Activated T-helper 1 cell treated with anti-CD3 and anti-CD28 coated beads, Interleukin-12 subunit alpha, Interleukin-12 subunit beta, Interleukin-2, Interleukin-4 antibody, amounts not matched to agents 30 ng/mL and 10 ng/mL and 1 ng/mL, durations not matched to agents 14 hours and 24 hours and 36 hours (primary cell): ENCODE measurements at regions not wholly inside any gene's neighbourhood (a gene's known extent, or its start where the extent isn't known, plus 50 kb on each side); places are given as distances from the start of the nearest gene placed in this dataset.

Experiments
- DNase-seq: peaks from one replicate; pipeline ENCODE4 v3.0.0; 2021; ENCODE audit warnings: low spot score
- H3K27ac Mint-ChIP-seq: one replicate; pipeline ENCODE4 v1.8.0; 2021; ENCODE audit warnings: mild to moderate bottlenecking, mixed read lengths
- H3K27me3 Mint-ChIP-seq: one replicate; pipeline ENCODE4 v1.8.0; 2022; ENCODE audit warnings: mild to moderate bottlenecking, moderate library complexity, mixed read lengths; ENCODE audit not compliant: insufficient read depth
- H3K36me3 Mint-ChIP-seq: one replicate; pipeline ENCODE4 v1.8.0; 2021; ENCODE audit warnings: low read depth, mixed read lengths
- H3K4me1 Mint-ChIP-seq: one replicate; pipeline ENCODE4 v1.8.0; 2021; ENCODE audit warnings: low read depth, mixed read lengths
- H3K4me3 Mint-ChIP-seq: one replicate; pipeline ENCODE4 v1.8.0; 2021; ENCODE audit warnings: mild to moderate bottlenecking, moderate library complexity, mixed read lengths
- H3K9me3 Mint-ChIP-seq: one replicate; pipeline ENCODE4 v1.8.0; 2021; ENCODE audit warnings: mixed read lengths
- intact Hi-C: fragments of 100-400 bp; cut with micrococcal nuclease; formaldehyde crosslinking; loops from one replicate; pipeline ENCODE4 v1.15.1; 2024

DNA sequence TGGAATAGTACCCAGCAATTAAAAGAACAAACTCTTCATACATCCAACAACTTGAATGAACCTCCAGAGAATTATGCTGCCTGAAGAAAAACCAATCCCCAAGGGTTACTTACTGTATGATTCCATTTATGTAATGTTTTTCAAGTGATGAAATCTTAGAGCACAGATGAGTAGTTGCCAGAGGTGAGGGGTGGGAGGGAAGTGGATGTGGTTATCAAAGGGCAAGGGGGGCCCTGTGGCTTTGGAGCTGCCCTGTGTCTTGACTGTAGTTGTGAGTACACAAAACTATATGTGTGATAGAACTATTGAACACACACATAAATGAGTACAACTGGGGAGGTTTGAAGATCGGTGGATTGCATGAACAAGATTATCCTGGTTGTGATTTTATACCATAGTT lies 115.8 kb upstream of the SLC25A48 start:
- DNase-seq: no peak
- Mint-ChIP-seq H3K27ac (no peak overlapping the region), H3K4me1 (no peaks in the 10 kb centered on the region), H3K36me3 (no peaks in the 10 kb centered on the region), H3K27me3 (no peaks in the 10 kb centered on the region), H3K4me3 (no peak overlapping the region), H3K9me3 (no peaks in the 10 kb centered on the region)
- intact Hi-C loops: no loop called here

DNA sequence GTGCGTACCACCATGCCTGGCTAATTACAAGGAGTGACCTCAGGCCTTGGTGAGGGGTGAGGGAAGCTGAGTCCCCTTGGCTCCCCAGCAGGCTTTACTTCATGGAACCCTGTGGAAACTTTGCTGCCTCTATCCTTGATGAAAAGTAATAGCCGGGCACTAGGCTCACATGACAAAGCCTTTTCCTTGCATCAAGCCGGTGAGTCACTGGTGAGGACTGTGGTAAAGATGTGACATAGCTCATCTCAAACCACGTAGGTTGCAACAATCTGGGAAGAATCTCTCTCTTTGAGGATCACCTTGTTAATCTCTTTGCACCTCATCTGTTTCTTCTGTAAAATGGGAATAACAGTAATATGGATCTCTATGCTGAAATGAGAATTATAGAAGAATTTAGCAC lies 116.3 kb upstream of the SLC25A48 start:
- no peak overlapping the region for H3K27ac Mint-ChIP-seq
- H3K9me3 Mint-ChIP-seq: no peaks in the 10 kb centered on the region
- H3K4me3 Mint-ChIP-seq: no peak overlapping the region
- intact Hi-C loops: no loop called here
- H3K36me3 Mint-ChIP-seq: no peaks in the 10 kb centered on the region
- no peak for DNase-seq
- H3K4me1 Mint-ChIP-seq: no peaks in the 10 kb centered on the region
- no peaks in the 10 kb centered on the region for H3K27me3 Mint-ChIP-seq

DNA sequence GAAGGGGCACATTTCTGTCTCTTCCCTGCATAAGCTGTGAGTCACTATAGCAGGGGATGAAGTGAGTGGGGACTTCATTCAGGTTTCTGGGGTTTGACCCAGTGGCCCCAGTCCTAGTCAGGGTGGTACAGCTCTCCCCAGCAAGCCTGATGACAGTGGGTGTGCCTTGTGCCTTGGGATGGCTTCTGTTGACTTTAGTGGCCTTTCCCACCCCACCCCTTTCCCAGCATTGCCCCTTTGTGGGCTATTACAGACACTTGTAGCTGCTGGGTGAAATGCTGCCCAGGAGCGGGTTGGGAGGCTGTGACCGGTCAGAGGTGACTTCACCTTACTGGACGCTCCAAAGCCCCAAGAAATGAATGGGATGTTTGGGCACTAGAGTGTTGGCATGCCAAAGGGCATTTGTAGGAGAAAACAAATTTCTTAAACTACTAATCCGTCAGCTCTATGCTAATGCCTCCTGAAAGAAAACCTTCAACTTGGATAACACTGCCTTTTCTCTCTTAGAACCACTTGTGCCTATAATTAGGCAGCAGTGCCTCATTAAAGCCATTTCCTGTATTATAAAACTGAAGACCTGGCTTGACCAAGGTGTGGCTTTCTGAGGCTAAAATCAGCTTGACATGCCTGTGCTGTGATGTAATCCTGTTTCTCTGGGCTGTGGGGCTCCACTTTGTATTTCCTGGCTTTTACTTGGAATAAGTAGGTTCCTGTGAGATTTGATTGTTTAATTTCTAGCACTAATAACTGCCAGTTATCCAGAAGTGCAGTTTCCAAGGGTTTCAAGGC lies 119.0 kb upstream of the SLC25A48 start:
- Mint-ChIP-seq H3K4me1 (no peaks in the 10 kb centered on the region), H3K36me3 (no peaks in the 10 kb centered on the region), H3K27me3 (no peaks in the 10 kb centered on the region), H3K4me3 (no peak overlapping the region), H3K9me3 (no peaks in the 10 kb centered on the region), H3K27ac (no peak overlapping the region)
- intact Hi-C loops: no loop called here
- no peak for DNase-seq

DNA sequence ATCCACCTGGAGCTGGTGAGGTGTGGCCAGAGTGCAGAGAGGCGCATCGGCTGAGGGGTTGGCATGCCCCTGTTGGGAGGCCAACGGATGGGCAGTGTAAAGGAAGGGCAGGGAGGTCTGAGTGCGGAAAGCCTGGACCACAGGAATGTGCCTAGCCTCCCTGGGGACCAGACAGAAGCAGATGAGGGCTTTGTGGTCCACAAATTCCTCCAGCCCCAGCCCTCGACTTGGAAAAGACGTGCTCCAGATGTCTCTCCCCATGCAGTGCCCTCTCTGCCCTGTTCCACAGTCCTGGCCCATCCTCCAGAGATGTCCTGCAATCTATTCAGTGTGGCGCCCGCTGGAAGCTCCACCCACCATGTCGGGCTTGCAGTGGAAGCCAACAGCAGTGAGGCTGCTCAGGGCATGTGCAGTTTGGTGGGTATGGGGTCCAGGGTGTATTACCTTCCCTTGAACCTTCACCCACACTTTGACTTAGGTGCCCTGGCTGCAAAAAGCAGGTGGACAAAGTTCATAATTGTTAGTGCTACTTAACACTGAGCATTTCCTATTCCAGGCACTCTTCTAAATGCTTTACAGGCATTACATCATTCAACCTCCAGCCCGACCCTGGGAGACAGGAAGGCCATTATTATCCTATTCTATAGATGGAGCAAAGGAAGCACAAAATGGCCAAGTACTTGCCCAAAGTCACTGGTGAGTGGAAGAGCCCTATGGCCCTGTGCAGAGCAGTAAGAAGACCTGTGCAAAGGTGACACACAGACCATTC lies 120.2 kb upstream of the SLC25A48 start:
- no peak overlapping the region for H3K4me3 Mint-ChIP-seq
- H3K27ac Mint-ChIP-seq: no peak overlapping the region
- intact Hi-C loops: no loop called here
- no peaks in the 10 kb centered on the region for H3K4me1 Mint-ChIP-seq
- no peaks in the 10 kb centered on the region for H3K9me3 Mint-ChIP-seq
- H3K27me3 Mint-ChIP-seq: peaks cover 2% of the 10 kb centered on the region
- no peak for DNase-seq
- H3K36me3 Mint-ChIP-seq: no peaks in the 10 kb centered on the region

DNA sequence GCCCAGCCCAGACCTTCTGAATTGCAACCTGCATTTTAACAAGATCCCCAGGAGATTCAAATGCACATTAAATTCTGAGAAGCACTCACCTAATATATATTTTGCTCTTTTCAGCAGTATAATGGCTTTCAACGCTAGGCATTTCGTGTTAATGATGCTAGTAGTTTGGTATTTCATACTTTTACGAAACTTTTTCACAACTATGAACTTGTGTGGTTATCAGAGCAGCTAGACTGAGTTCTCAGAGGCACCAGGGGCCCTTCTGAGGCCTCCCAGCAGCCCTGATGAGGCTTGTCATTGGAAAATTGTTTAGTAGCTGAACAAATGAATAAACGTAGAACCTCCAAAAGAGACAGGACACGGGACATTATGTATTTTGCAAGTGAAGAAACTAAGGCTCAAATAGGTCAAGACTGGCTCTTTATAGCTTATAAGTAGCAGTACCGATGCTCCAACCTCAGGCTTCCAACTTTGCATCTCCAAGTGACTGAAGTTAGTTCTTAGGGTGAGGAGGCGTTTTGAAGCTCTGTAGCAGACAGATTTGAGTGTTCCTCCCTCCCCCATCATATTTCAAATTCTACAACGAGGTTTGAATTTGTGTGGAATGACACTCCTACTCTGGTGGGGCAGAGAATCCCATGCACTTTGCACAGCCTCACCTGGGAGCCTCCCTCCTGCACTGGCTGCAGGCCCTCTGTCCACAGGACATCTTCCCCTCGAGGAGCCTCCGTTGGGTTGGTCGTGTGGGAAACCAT lies 121.1 kb upstream of the SLC25A48 start:
- DNase-seq: no peak
- Mint-ChIP-seq H3K27me3 (peaks cover 4% of the 10 kb centered on the region), H3K27ac (no peak overlapping the region), H3K4me3 (no peak overlapping the region), H3K9me3 (no peaks in the 10 kb centered on the region), H3K36me3 (no peaks in the 10 kb centered on the region), H3K4me1 (no peaks in the 10 kb centered on the region)
- intact Hi-C loops: no loop called here

DNA sequence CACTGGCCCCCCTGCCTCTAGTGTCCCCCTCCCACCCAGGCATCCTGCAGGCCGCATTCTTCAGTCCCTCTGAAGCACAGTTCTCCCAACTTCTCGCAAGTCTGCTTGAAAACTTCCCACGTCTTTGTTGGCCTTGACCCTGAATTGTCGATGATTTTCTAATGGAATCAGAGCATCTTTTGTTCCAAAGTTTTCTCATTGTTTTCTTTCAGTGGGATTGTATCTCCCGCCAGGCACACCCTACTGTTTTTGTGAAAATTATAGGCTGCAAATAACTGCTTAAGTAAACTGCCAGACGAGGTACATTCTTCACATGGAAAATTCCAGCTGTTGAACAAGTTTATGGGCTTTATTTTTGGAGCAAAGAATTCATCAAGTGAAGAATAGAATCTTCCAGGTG lies 122.6 kb upstream of the SLC25A48 start:
- Mint-ChIP-seq H3K4me3 (no peak overlapping the region), H3K27me3 (peaks cover 4% of the 10 kb centered on the region), H3K9me3 (no peaks in the 10 kb centered on the region), H3K27ac (no peak overlapping the region), H3K4me1 (no peaks in the 10 kb centered on the region), H3K36me3 (no peaks in the 10 kb centered on the region)
- intact Hi-C loops: no loop called here
- DNase-seq: no peak

DNA sequence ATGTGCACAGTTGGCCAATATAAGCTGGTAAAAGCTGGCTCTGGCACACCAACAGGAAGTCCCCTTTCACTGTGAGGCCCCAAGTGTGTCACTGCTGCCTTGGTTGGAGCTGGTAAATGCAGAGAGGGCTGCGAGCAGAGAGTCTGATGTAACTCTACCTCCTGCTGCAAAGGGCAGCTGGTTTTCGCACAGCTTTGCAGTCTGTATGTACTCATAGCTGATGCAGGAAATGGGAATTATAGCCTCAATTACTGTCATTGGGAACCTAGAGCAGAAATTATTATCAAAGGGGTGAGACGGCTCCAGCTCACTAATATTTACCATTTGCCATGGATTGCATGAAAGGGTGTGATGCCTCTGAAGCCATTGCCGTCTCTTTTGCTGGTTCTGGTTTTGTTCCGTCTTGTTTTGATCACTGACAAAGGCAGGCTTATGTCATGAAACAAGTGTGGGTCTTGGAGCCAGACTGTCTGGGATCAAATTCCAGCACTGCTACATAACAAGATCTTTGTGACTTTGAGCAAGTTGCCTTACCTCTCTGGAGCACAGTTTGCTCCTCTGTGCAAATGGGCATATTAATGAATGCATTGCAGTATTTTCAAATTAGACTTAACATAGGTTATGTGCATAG lies 124.3 kb upstream of the SLC25A48 start:
- Mint-ChIP-seq H3K27me3 (peaks cover 4% of the 10 kb centered on the region), H3K4me3 (no peak overlapping the region), H3K9me3 (no peaks in the 10 kb centered on the region), H3K27ac (no peak overlapping the region), H3K4me1 (no peaks in the 10 kb centered on the region), H3K36me3 (no peaks in the 10 kb centered on the region)
- intact Hi-C loops: no loop called here
- DNase-seq: no peak

DNA sequence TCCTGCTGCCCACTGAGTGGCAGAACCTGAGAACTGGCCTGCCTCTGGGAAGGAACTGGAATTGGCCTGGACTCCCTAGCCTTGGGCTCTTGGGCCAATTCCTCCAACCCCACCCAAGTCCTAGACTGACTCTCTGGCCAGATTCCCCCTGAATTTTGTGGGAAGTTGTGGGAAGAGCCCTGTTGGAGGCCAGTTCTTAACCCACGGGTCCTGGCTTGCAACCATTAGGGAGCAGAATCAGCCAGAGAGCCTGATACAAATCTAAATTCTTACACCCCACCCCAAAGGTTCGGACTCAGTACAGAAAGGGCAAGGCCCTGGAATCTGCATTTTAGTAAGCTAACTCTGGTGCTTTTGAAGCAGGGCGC lies 125.3 kb upstream of the SLC25A48 start:
- Mint-ChIP-seq H3K4me3 (no peak overlapping the region), H3K36me3 (no peaks in the 10 kb centered on the region), H3K9me3 (no peaks in the 10 kb centered on the region), H3K27me3 (peaks cover 4% of the 10 kb centered on the region), H3K4me1 (no peaks in the 10 kb centered on the region), H3K27ac (no peak overlapping the region)
- DNase-seq: no peak
- intact Hi-C loops: no loop called here

DNA sequence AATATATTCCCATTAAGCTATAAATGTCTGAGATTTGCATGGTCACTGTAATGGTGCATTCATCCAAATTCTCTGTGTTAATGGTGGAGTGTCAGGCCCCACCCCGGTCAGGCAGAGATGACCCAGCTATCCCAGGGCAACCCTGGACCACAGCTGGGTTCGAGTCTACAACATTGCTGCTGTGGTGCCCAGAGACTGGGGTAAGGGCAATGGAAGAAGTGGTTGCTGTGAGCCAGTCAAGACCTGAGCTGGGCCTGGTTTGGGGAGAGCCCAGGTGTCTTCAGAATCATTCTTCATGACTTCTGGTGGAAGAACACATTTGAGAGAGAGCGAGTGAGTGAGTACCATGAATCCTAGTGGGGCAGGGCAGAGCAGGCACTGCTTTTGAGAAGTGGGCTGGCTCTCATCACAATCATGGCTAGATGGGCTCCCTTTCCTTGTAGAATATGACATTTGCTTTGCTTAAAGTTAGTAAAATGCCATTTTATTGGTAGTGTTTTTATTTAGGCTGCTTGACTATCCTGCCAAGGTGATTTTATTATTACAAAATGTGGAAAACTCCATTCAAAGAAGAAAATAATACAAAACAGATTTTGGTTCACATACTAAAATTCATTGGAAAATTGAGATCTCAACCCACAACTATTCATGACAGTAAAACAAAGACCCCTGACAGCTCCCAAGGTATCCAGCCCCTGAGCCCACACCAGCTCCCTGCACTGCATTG lies 125.8 kb upstream of the SLC25A48 start:
- no peaks in the 10 kb centered on the region for H3K9me3 Mint-ChIP-seq
- H3K4me3 Mint-ChIP-seq: no peak overlapping the region
- peaks cover 4% of the 10 kb centered on the region for H3K27me3 Mint-ChIP-seq
- DNase-seq: no peak
- intact Hi-C loops: no loop called here
- no peaks in the 10 kb centered on the region for H3K36me3 Mint-ChIP-seq
- no peaks in the 10 kb centered on the region for H3K4me1 Mint-ChIP-seq
- no peak overlapping the region for H3K27ac Mint-ChIP-seq

DNA sequence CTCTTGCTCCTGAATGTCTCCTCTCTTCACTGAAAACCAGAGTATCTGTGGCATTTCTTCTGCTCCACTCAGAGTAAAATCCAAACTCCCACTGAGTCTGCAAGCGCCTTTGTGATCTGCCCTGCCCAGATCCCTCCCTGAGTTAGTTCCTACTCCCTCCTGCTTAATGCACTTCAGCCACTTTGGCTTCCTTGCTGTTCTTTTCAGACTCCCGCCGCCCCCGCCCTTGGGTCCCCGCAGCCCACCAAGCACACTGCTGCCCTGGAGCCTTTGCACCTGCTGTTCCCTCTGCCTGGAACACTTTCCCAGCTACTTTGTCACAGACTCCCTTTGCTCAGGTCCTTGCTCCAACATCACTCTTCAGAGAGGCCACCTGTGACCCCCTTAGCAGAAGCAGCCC lies 127.2 kb upstream of the SLC25A48 start:
- intact Hi-C loops: no loop called here
- Mint-ChIP-seq H3K4me3 (no peak overlapping the region), H3K9me3 (no peaks in the 10 kb centered on the region), H3K27me3 (peaks cover 4% of the 10 kb centered on the region), H3K4me1 (no peaks in the 10 kb centered on the region), H3K27ac (no peak overlapping the region), H3K36me3 (no peaks in the 10 kb centered on the region)
- DNase-seq: no peak

DNA sequence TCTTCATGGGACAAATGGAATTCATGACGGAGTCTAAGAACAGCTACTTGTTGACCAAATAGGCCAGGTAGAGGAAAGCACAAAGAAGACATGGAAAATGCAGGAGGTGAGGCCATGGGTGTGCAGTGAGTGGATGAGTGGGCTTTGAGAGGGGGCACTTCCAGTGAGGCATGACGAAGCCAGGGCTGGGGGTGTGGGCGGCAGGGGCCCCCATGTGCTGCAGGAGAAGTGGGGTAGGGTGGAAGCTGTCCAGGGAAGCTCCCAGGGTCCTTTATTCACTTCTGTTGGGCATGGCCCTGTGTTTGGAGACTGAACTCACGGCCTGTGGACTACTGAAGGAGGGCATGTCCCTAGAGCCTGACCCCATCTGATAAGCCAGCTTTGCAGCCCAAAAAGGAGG lies 127.6 kb upstream of the SLC25A48 start:
- intact Hi-C loops: no loop called here
- Mint-ChIP-seq H3K4me3 (no peak overlapping the region), H3K27me3 (peaks cover 4% of the 10 kb centered on the region), H3K36me3 (no peaks in the 10 kb centered on the region), H3K4me1 (no peaks in the 10 kb centered on the region), H3K27ac (no peak overlapping the region), H3K9me3 (no peaks in the 10 kb centered on the region)
- DNase-seq: no peak

DNA sequence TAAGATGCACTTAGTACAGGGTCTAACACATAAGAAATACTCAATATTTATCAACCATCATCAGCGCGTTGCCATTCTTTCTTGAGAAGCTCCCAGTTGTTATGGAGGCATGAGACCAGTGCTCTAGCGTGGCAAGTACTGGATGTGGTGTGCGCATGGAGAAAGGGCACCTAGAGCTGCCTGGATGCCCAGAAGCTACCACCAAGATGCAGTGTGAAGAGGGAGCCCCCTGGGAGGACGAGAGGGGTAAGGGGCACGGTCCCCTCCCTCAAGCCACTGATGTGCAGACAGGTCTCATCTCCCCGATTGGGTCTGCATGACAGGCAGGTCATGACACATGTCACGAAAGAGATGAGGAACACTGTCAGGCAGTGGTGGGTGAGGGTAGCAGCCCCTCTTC lies 127.7 kb upstream of the CXCL14 start:
- Mint-ChIP-seq H3K27ac (no peak overlapping the region), H3K36me3 (no peaks in the 10 kb centered on the region), H3K9me3 (no peaks in the 10 kb centered on the region), H3K4me1 (no peaks in the 10 kb centered on the region), H3K27me3 (peaks cover 4% of the 10 kb centered on the region), H3K4me3 (no peak overlapping the region)
- DNase-seq: no peak
- intact Hi-C loops: no loop called here
